Stomach (tissue), 4 donors: ENCODE measurements at regions not wholly inside any gene's neighbourhood (a gene's known extent, or its start where the extent isn't known, plus 50 kb on each side); places are given as distances from the start of the nearest gene placed in this dataset.

Experiments
- POLR2A ChIP-seq, 4 donors: fragments of 450-650 bp; IDR thresholded peaks; one replicate each; pipeline ENCODE4 v1.6.1; 2016; ENCODE audit warnings: antibody characterized with exemption in 4 of 4, control low read depth in 2 of 4, mild to moderate bottlenecking in 1 of 4, moderate library complexity in 1 of 4
- POLR2AphosphoS5 ChIP-seq, 3 donors: sonication (generic); formaldehyde crosslinking; IDR thresholded peaks; one replicate each; pipeline ENCODE4 v1.6.1; 2016; ENCODE audit warnings: antibody characterized with exemption in 3 of 3
- TF ChIP-seq, protein P1 (sequence below), 7 experiments: fragments of 450-650 bp in 4 of 7; fragments of 200-600 bp in 3 of 7; sonication (generic) in 3 of 7; IDR thresholded peaks; one replicate each; pipeline ENCODE4 v1.5.1; 2016 to 2019; ENCODE audit warnings: antibody characterized with exemption in 7 of 7, control low read depth in 2 of 7, mild to moderate bottlenecking in 1 of 7

DNA sequence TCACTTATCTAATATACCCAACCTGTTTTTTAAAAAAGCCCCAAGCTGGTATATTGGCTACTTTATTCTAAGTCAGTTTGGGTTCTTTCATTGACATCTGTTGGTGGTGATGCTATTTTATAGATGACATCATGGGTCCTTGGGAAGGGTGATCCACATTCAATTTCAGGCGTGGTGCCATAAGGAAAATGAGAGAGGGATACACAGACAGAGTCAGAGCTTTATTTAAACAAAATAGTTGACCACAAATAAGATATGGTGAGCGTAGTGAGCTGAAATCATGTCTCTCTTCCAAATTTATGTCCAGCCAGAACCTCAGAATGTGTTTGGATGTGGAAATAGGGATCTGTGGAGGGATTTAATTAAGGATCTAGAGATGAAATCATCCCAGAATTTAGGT lies 302.4 kb downstream of the MAT2B start:
- TF ChIP-seq, protein P1, sequence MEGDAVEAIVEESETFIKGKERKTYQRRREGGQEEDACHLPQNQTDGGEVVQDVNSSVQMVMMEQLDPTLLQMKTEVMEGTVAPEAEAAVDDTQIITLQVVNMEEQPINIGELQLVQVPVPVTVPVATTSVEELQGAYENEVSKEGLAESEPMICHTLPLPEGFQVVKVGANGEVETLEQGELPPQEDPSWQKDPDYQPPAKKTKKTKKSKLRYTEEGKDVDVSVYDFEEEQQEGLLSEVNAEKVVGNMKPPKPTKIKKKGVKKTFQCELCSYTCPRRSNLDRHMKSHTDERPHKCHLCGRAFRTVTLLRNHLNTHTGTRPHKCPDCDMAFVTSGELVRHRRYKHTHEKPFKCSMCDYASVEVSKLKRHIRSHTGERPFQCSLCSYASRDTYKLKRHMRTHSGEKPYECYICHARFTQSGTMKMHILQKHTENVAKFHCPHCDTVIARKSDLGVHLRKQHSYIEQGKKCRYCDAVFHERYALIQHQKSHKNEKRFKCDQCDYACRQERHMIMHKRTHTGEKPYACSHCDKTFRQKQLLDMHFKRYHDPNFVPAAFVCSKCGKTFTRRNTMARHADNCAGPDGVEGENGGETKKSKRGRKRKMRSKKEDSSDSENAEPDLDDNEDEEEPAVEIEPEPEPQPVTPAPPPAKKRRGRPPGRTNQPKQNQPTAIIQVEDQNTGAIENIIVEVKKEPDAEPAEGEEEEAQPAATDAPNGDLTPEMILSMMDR (IDR thresholded peaks at IDR 0.05): no peak
- TF ChIP-seq POLR2AphosphoS5 (IDR thresholded peaks at IDR 0.05) (no peak), POLR2A (IDR thresholded peaks at IDR 0.05) (no peak)
